H1 (cell line): ENCODE measurements at regions not wholly inside any gene's neighbourhood (a gene's known extent, or its start where the extent isn't known, plus 50 kb on each side); places are given as distances from the start of the nearest gene placed in this dataset.

Experiments
- CTCF ChIA-PET: fragments of 300-600 bp; sonication (Branson Sonifier 250); formaldehyde crosslinking; loops from one replicate; lab custom pipeline; 2021; ENCODE audit not compliant: partially characterized antibody; lab: Charles Lee
- POLR2A ChIA-PET: fragments of 300-600 bp; sonication (Branson Sonifier 250); formaldehyde crosslinking; loops from one replicate; lab custom pipeline; 2021; ENCODE audit warnings: inconsistent platforms; ENCODE audit not compliant: partially characterized antibody; lab: Charles Lee
- DNase-seq, 2 experiments: peaks; one replicate each; pipeline versions ENCODE4 v3.0.0 to v3.0.0-alpha.2; 2010 to 2022; ENCODE audit warnings: low spot score in 2 of 2, low read depth in 1 of 2, mixed read lengths in 1 of 2
- FAIRE-seq: peaks from 2 replicates; lab custom pipeline; 2011; peaks lifted over from hg19 to GRCh38; lab: Jason Lieb, UNC
- H2AFZ ChIP-seq: 2 replicates; pipeline ENCODE4 v1.8.1; 2012; ENCODE audit warnings: low read length, inconsistent platforms
- H2AK5ac ChIP-seq: 2 replicates; pipeline ENCODE4 v1.6.1; 2013; ENCODE audit warnings: low read depth, low read length
- H2BK120ac ChIP-seq: replicated peaks from 2 replicates; pipeline ENCODE3; 2013; ENCODE audit warnings: low read depth, low read length, inconsistent platforms
- H2BK12ac ChIP-seq: 2 replicates; pipeline ENCODE4 v1.6.1; 2013; ENCODE audit warnings: low read depth, low read length
- H2BK15ac ChIP-seq: 2 replicates; pipeline ENCODE4 v1.6.1; 2013; ENCODE audit warnings: low read length
- H2BK20ac ChIP-seq: 2 replicates; pipeline ENCODE4 v1.6.1; 2013; ENCODE audit warnings: low read length
- H2BK5ac ChIP-seq: 2 replicates; pipeline ENCODE4 v1.6.1; 2013; ENCODE audit warnings: low read depth, low read length
- H3K14ac ChIP-seq: 2 replicates; pipeline ENCODE4 v1.6.1; 2013; ENCODE audit warnings: inconsistent platforms; ENCODE audit not compliant: insufficient read length
- H3K18ac ChIP-seq: 2 replicates; pipeline ENCODE4 v1.6.1; 2013; ENCODE audit warnings: low read length; ENCODE audit errors: extremely low read depth
- H3K23ac ChIP-seq: 2 replicates; pipeline ENCODE4 v1.6.1; 2013; ENCODE audit warnings: inconsistent platforms; ENCODE audit not compliant: insufficient read length
- H3K23me2 ChIP-seq: 2 replicates; pipeline ENCODE4 v1.6.1; 2013; ENCODE audit warnings: low read depth, low read length
- H3K27ac ChIP-seq: 2 replicates; pipeline ENCODE4 v1.6.1; 2011; ENCODE audit warnings: low read depth, low read length, inconsistent platforms
- H3K27me3 ChIP-seq, 4 experiments: replicated peaks in 1 of 4; 1 replicate in 1 of 4; 2 replicates in 3 of 4; pipeline versions ENCODE4 v1.6.1 to v1.8.1; 2011 to 2013; ENCODE audit warnings: low read length in 3 of 4, mild to moderate bottlenecking in 3 of 4, inconsistent platforms in 2 of 4, mixed read lengths in 2 of 4, moderate library complexity in 1 of 4; ENCODE audit not compliant: control insufficient read depth in 3 of 4, insufficient read depth in 3 of 4; ENCODE audit errors: extremely low read depth in 1 of 4
- H3K36me3 ChIP-seq, 4 experiments: 2 replicates each; pipeline versions ENCODE4 v1.6.1 to v1.8.1; 2011 to 2013; ENCODE audit warnings: mild to moderate bottlenecking in 4 of 4, low read length in 3 of 4, moderate library complexity in 2 of 4, control low read depth in 1 of 4, inconsistent platforms in 1 of 4; ENCODE audit not compliant: insufficient read depth in 4 of 4, control insufficient read depth in 2 of 4
- H3K4ac ChIP-seq: replicated peaks from 2 replicates; pipeline ENCODE3; 2013; ENCODE audit warnings: low read length, low read depth, mixed read lengths, inconsistent platforms; ENCODE audit not compliant: insufficient read length
- H3K4me1 ChIP-seq, 4 experiments: replicated peaks in 1 of 4; 1 replicate in 1 of 4; 2 replicates in 3 of 4; pipeline versions ENCODE4 v1.6.1 to v1.8.1; 2011 to 2013; ENCODE audit warnings: low read length in 3 of 4, inconsistent platforms in 2 of 4, mixed read lengths in 1 of 4; ENCODE audit not compliant: insufficient read depth in 4 of 4, control insufficient read depth in 3 of 4
- H3K4me2 ChIP-seq, 2 experiments: 2 replicates each; pipeline versions ENCODE4 v1.6.1 to v1.8.1; 2011 to 2013; ENCODE audit warnings: low read depth in 2 of 2, low read length in 2 of 2, control low read depth in 1 of 2, inconsistent platforms in 1 of 2, mild to moderate bottlenecking in 1 of 2; ENCODE audit not compliant: insufficient read depth in 1 of 2
- H3K4me3 ChIP-seq, 4 experiments: fragments of 200-600, 300-600 bp in 1 of 4; sonication (generic), shearing (Covaris generic), sonication (Bioruptor Twin) in 1 of 4; 2 replicates each; pipeline versions ENCODE4 v1.5.1 to v1.8.1; 2011 to 2016; ENCODE audit warnings: low read length in 4 of 4, low read depth in 3 of 4, control low read depth in 2 of 4, inconsistent platforms in 2 of 4, mild to moderate bottlenecking in 2 of 4, mixed read lengths in 1 of 4, moderate library complexity in 1 of 4; ENCODE audit not compliant: insufficient read depth in 2 of 4; ENCODE audit errors: extremely low read depth in 1 of 4
- H3K56ac ChIP-seq: replicated peaks from 2 replicates; pipeline ENCODE3; 2013; ENCODE audit warnings: low read depth, mild to moderate bottlenecking, mixed read lengths, low read length, inconsistent platforms; ENCODE audit not compliant: insufficient read length
- H3K79me1 ChIP-seq: 2 replicates; pipeline ENCODE4 v1.6.1; 2013; ENCODE audit warnings: low read depth, low read length, control low read depth
- H3K79me2 ChIP-seq, 2 experiments: 2 replicates each; pipeline versions ENCODE4 v1.6.1 to v1.8.1; 2012 to 2013; ENCODE audit warnings: low read length in 2 of 2, mild to moderate bottlenecking in 2 of 2, inconsistent platforms in 1 of 2; ENCODE audit not compliant: insufficient read depth in 2 of 2, control insufficient read depth in 1 of 2
- H3K9ac ChIP-seq, 4 experiments: replicated peaks in 1 of 4; 1 replicate in 1 of 4; 2 replicates in 3 of 4; pipeline versions ENCODE4 v1.6.1 to v1.8.1; 2011 to 2013; ENCODE audit warnings: low read depth in 3 of 4, low read length in 3 of 4, control low read depth in 2 of 4, mild to moderate bottlenecking in 2 of 4, moderate library complexity in 2 of 4, inconsistent platforms in 1 of 4; ENCODE audit errors: extremely low read depth in 1 of 4
- H3K9me3 ChIP-seq, 2 experiments: 2 replicates each; pipeline versions ENCODE4 v1.6.1 to v1.8.1; 2012 to 2013; ENCODE audit warnings: mild to moderate bottlenecking in 2 of 2, moderate library complexity in 2 of 2, control low read depth in 1 of 2, inconsistent platforms in 1 of 2, low read depth in 1 of 2, low read length in 1 of 2, mixed read lengths in 1 of 2; ENCODE audit not compliant: insufficient read depth in 2 of 2
- H4K20me1 ChIP-seq, 2 experiments: replicated peaks in 1 of 2; 2 replicates each; pipeline versions ENCODE3 to v1.8.1; 2011 to 2013; ENCODE audit warnings: inconsistent platforms in 2 of 2, low read length in 2 of 2, mild to moderate bottlenecking in 1 of 2; ENCODE audit not compliant: insufficient read depth in 2 of 2, control insufficient read depth in 1 of 2
- H4K5ac ChIP-seq: 2 replicates; pipeline ENCODE4 v1.6.1; 2013; ENCODE audit warnings: low read length, low read depth, mixed read lengths, inconsistent platforms; ENCODE audit not compliant: insufficient read length
- H4K8ac ChIP-seq: 2 replicates; pipeline ENCODE4 v1.8.0; 2013; ENCODE audit warnings: mild to moderate bottlenecking, moderate library complexity, low read length, inconsistent platforms; ENCODE audit not compliant: insufficient read depth; ENCODE audit errors: extremely low read depth
- H4K91ac ChIP-seq: replicated peaks from 2 replicates; pipeline ENCODE3; 2013; ENCODE audit warnings: low read length, mixed read lengths, inconsistent platforms; ENCODE audit not compliant: insufficient read length
- CBX5 ChIP-seq: fragments of 300-800, 300-1000 bp; sonication (generic); IDR thresholded peaks from 2 replicates; pipeline ENCODE4 v1.7.1; 2016; ENCODE audit warnings: antibody characterized with exemption, low read length, low read depth
- E2F6 ChIP-seq: IDR thresholded peaks from 2 replicates; pipeline ENCODE4 v1.6.1; 2012; ENCODE audit warnings: inconsistent platforms
- EP300 ChIP-seq, 2 experiments: IDR thresholded peaks; 1 replicate in 1 of 2; 2 replicates in 1 of 2; pipeline ENCODE4 v1.6.1; 2011 to 2012; ENCODE audit warnings: low read depth in 2 of 2, low read length in 2 of 2, mild to moderate bottlenecking in 2 of 2, borderline replicate concordance in 1 of 2, inconsistent platforms in 1 of 2, moderate library complexity in 1 of 2
- NRF1 ChIP-seq: IDR thresholded peaks from 2 replicates; pipeline ENCODE4 v1.6.1; 2011; ENCODE audit warnings: mild to moderate bottlenecking, low read depth, low read length, improper control_type of control experiment
- POLR2AphosphoS5 ChIP-seq: IDR thresholded peaks from 2 replicates; pipeline ENCODE4 v1.6.1; 2011; ENCODE audit warnings: low read depth, low read length
- SIN3A ChIP-seq, 2 experiments: IDR thresholded peaks in 1 of 2; conservative IDR thresholded peaks in 1 of 2; 2 replicates each; pipeline ENCODE4 v1.6.1; 2011 to 2012; ENCODE audit warnings: low read length in 2 of 2, improper control_type of control experiment in 1 of 2, low read depth in 1 of 2, mild to moderate bottlenecking in 1 of 2
- SP1 ChIP-seq: IDR thresholded peaks from 2 replicates; pipeline ENCODE4 v1.6.1; 2011; ENCODE audit warnings: low read depth, low read length
- TBP ChIP-seq: IDR thresholded peaks from 2 replicates; pipeline ENCODE4 v1.6.1; 2011; ENCODE audit warnings: low read depth, low read length, improper control_type of control experiment
- TCF12 ChIP-seq: IDR thresholded peaks from 2 replicates; pipeline ENCODE4 v1.6.1; 2011; ENCODE audit warnings: low read depth, mild to moderate bottlenecking, low read length
- WGBS, 2 experiments: shearing (Covaris generic) in 1 of 2; methylation state at CpG; one replicate each; pipeline versions ENCODE4 v1.1.6 to v1.1.7; 2013 to 2015; ENCODE audit warnings: low lambda C conversion rate in 2 of 2, mixed read lengths in 2 of 2, inconsistent platforms in 1 of 2, low coverage in 1 of 2, missing lambda C conversion rate in 1 of 2; ENCODE audit not compliant: insufficient replicate concordance in 2 of 2, insufficient coverage in 1 of 2, insufficient read length in 1 of 2; ENCODE audit errors: extremely low coverage in 1 of 2, missing lambda C conversion rate in 1 of 2; 5-methylcytosine and 5-hydroxymethylcytosine counted together

GRCh38 chr4:134848681-134849080 lies 647.1 kb upstream of the PABPC4L start:
- Histone ChIP-seq H2BK120ac (no peak overlapping the region), H3K27ac (no peak overlapping the region), H3K18ac (no peak overlapping the region), H2BK12ac (no peak overlapping the region), H3K27me3 (no peaks in the 10 kb centered on the region), H3K79me1 (no peaks in the 10 kb centered on the region), H3K23ac (no peak overlapping the region), H3K4me3 (no peak overlapping the region), H2BK5ac (no peak overlapping the region), H2BK20ac (no peak overlapping the region), H3K9ac (no peak overlapping the region), H4K5ac (no peak overlapping the region), H3K36me3 (no peaks in the 10 kb centered on the region; a peak in 1 of 8 replicates), H4K8ac (no peak overlapping the region), H2AFZ (no peak overlapping the region), H3K4me1 (no peaks in the 10 kb centered on the region), H3K9me3 (0 out of 4 replicates have a peak, but pooled peaks cover 0 to 3% of the 10 kb centered on the region in 2 experiments), H3K23me2 (no peaks in the 10 kb centered on the region), H4K20me1 (no peaks in the 10 kb centered on the region), H3K56ac (no peak overlapping the region), H3K14ac (no peak overlapping the region), H3K4me2 (no peak overlapping the region), H4K91ac (no peak overlapping the region), H3K79me2 (no peaks in the 10 kb centered on the region), H3K4ac (no peak overlapping the region), H2BK15ac (no peak overlapping the region), H2AK5ac (no peak overlapping the region)
- DNase-seq (no peak), FAIRE-seq (no peak)
- CTCF ChIA-PET, result no interaction called here
- POLR2A ChIA-PET, result no interaction called here
- 82% methylated on average over 2 of the region's 2 CpGs; no CpG with 5 or more reads in 1 of the 2 experiments for WGBS, 2 experiments
- no peak for TF ChIP-seq POLR2AphosphoS5
- no peak for TF ChIP-seq CBX5
- TF ChIP-seq E2F6, result no peak
- TF ChIP-seq TBP, result no peak
- TF ChIP-seq TCF12, result no peak
- TF ChIP-seq SP1, result no peak
- no peak for TF ChIP-seq SIN3A (conservative IDR thresholded peaks at IDR 0.05 in 1 of 2, IDR thresholded peaks at IDR 0.05 in 1 of 2; ENCODE audit: low read depth in 1 of 2, low read length in 2 of 2)
- no peak for TF ChIP-seq EP300 (IDR thresholded peaks at IDR 0.05; ENCODE audit: borderline replicate concordance in 1 of 2, low read depth in 2 of 2, low read length in 2 of 2)
- TF ChIP-seq NRF1, result no peak
